Stimulated activated CD4-positive, alpha-beta T cell treated with anti-CD3 and anti-CD28 coated beads, Interleukin-1b, Interleukin-23, amount 100 ng/mL, for 1 hour (primary cell): ENCODE measurements at regions not wholly inside any gene's neighbourhood (a gene's known extent, or its start where the extent isn't known, plus 50 kb on each side); places are given as distances from the start of the nearest gene placed in this dataset.

Experiments
- DNase-seq, 2 donors: peaks; one replicate each; pipeline ENCODE4 v3.0.0-alpha.2; 2020; ENCODE audit warnings: low read depth in 2 of 2

- no peak for DNase-seq
Measured at GRCh38 chr7:127446842-127447241, 54.3 kb upstream of the ZNF800 start.
